Large intestine (tissue), 3 donors: ENCODE measurements at regions not wholly inside any gene's neighbourhood (a gene's known extent, or its start where the extent isn't known, plus 50 kb on each side); places are given as distances from the start of the nearest gene placed in this dataset.

Experiments
- DNase-seq, 2 donors: peaks; one replicate each; pipeline versions ENCODE4 v3.0.0 to v3.0.0-alpha.2; 2013
- H3K27ac ChIP-seq: one replicate; pipeline ENCODE4 v1.5.1; 2013; ENCODE audit warnings: low read length
- H3K27me3 ChIP-seq: 2 replicates; pipeline ENCODE4 v1.6.1; 2013; ENCODE audit warnings: low read length; ENCODE audit not compliant: control insufficient read depth, insufficient read depth
- H3K36me3 ChIP-seq: 2 replicates; pipeline ENCODE4 v1.6.1; 2013; ENCODE audit warnings: low read length; ENCODE audit not compliant: control insufficient read depth, insufficient read depth
- H3K4me1 ChIP-seq: one replicate; pipeline ENCODE4 v1.6.1; 2013; ENCODE audit warnings: low read length; ENCODE audit not compliant: control insufficient read depth, insufficient read depth
- H3K4me3 ChIP-seq: one replicate; pipeline ENCODE4 v1.5.1; 2013; ENCODE audit warnings: low read length
- H3K9me3 ChIP-seq: one replicate; pipeline ENCODE4 v1.6.1; 2013; ENCODE audit warnings: mild to moderate bottlenecking, low read depth, low read length, moderate library complexity; ENCODE audit not compliant: control insufficient read depth
- WGBS: methylation state at CpG from one replicate; pipeline ENCODE4 v1.1.5; 2013; ENCODE audit warnings: low lambda C conversion rate; ENCODE audit not compliant: insufficient coverage; 5-methylcytosine and 5-hydroxymethylcytosine counted together

GRCh38 chr6:17032590-17032987, 69.3 kb upstream of the STMND1 start:
- H3K27me3 ChIP-seq = no peaks in the 10 kb centered on the region
- H3K9me3 ChIP-seq = no peaks in the 10 kb centered on the region
- no peak overlapping the region for H3K4me3 ChIP-seq
- H3K36me3 ChIP-seq = no peaks in the 10 kb centered on the region
- H3K4me1 ChIP-seq = peaks cover 6% of the 10 kb centered on the region
- WGBS = no CpG with 5 or more reads among the region's 3 CpGs
- DNase-seq = no peak
- H3K27ac ChIP-seq = peak overlapping the region; percentile 34

- Histone ChIP-seq H3K27me3 (no peaks in the 10 kb centered on the region), H3K27ac (no peak overlapping the region), H3K4me3 (no peak overlapping the region), H3K4me1 (peaks cover 6% of the 10 kb centered on the region), H3K9me3 (no peaks in the 10 kb centered on the region), H3K36me3 (no peaks in the 10 kb centered on the region)
- no peak for DNase-seq
- WGBS = no CpG with 5 or more reads among the region's 19 CpGs
Observed at GRCh38 chr6:17031961-17032360, 69.9 kb upstream of the STMND1 start.

GRCh38 chr6:17027441-17027840, 74.4 kb upstream of the STMND1 start:
- WGBS = 100% methylated on average over 1 of the region's 1 CpG
- H3K4me1 ChIP-seq = no peaks in the 10 kb centered on the region
- H3K4me3 ChIP-seq = no peak overlapping the region
- no peaks in the 10 kb centered on the region for H3K9me3 ChIP-seq
- H3K36me3 ChIP-seq = no peaks in the 10 kb centered on the region
- no peak for DNase-seq
- no peaks in the 10 kb centered on the region for H3K27me3 ChIP-seq
- no peak overlapping the region for H3K27ac ChIP-seq

GRCh38 chr6:17022604-17023003, 79.2 kb upstream of the STMND1 start:
- 100% methylated on average over 1 of the region's 3 CpGs for WGBS
- Histone ChIP-seq H3K4me3 (no peak overlapping the region), H3K9me3 (no peaks in the 10 kb centered on the region), H3K27me3 (no peaks in the 10 kb centered on the region), H3K27ac (no peak overlapping the region), H3K4me1 (no peaks in the 10 kb centered on the region), H3K36me3 (no peaks in the 10 kb centered on the region)
- no peak for DNase-seq

- Histone ChIP-seq H3K4me1 (no peaks in the 10 kb centered on the region), H3K9me3 (no peaks in the 10 kb centered on the region), H3K27ac (no peak overlapping the region), H3K27me3 (no peaks in the 10 kb centered on the region), H3K36me3 (no peaks in the 10 kb centered on the region), H3K4me3 (no peak overlapping the region)
- WGBS = 78% methylated on average over 3 of the region's 5 CpGs
- no peak for DNase-seq
Observed at GRCh38 chr6:17021539-17021889, 80.3 kb upstream of the STMND1 start.

GRCh38 chr6:17020889-17021538, 80.8 kb upstream of the STMND1 start:
- no peak for DNase-seq
- peaks cover 3% of the 10 kb centered on the region for H3K27me3 ChIP-seq
- no peaks in the 10 kb centered on the region for H3K36me3 ChIP-seq
- no CpG with 5 or more reads among the region's 3 CpGs for WGBS
- peaks cover 1% of the 10 kb centered on the region for H3K9me3 ChIP-seq
- no peaks in the 10 kb centered on the region for H3K4me1 ChIP-seq
- no peak overlapping the region for H3K27ac ChIP-seq
- H3K4me3 ChIP-seq = no peak overlapping the region

GRCh38 chr6:17018425-17018824, 83.4 kb upstream of the STMND1 start:
- H3K27me3 ChIP-seq = peaks cover 3% of the 10 kb centered on the region
- DNase-seq = no peak
- H3K4me1 ChIP-seq = no peaks in the 10 kb centered on the region
- H3K9me3 ChIP-seq = peaks cover 7% of the 10 kb centered on the region
- H3K36me3 ChIP-seq = no peaks in the 10 kb centered on the region
- WGBS = 83% methylated on average over 1 of the region's 5 CpGs
- no peak overlapping the region for H3K4me3 ChIP-seq
- H3K27ac ChIP-seq = no peak overlapping the region

GRCh38 chr6:17017416-17017815, 84.4 kb upstream of the STMND1 start:
- Histone ChIP-seq H3K4me1 (no peaks in the 10 kb centered on the region), H3K27ac (no peak overlapping the region), H3K9me3 (peaks cover 7% of the 10 kb centered on the region), H3K27me3 (peaks cover 5% of the 10 kb centered on the region), H3K4me3 (no peak overlapping the region), H3K36me3 (no peaks in the 10 kb centered on the region)
- DNase-seq = no peak
- WGBS = no CpG with 5 or more reads among the region's 10 CpGs

GRCh38 chr6:17015551-17016381, 86.1 kb upstream of the STMND1 start:
- no peak overlapping the region for H3K27ac ChIP-seq
- peak; percentile 14 to 61 for DNase-seq
- no peaks in the 10 kb centered on the region for H3K36me3 ChIP-seq
- H3K4me1 ChIP-seq = no peaks in the 10 kb centered on the region
- peaks cover 7% of the 10 kb centered on the region for H3K9me3 ChIP-seq
- no CpG with 5 or more reads among the region's 51 CpGs for WGBS
- H3K4me3 ChIP-seq = peak overlapping the region; percentile 42
- peaks cover 5% of the 10 kb centered on the region for H3K27me3 ChIP-seq

GRCh38 chr6:17015144-17015543, 86.7 kb upstream of the STMND1 start:
- Histone ChIP-seq H3K4me3 (no peak overlapping the region), H3K27me3 (peaks cover 5% of the 10 kb centered on the region), H3K9me3 (peaks cover 7% of the 10 kb centered on the region), H3K36me3 (no peaks in the 10 kb centered on the region), H3K4me1 (no peaks in the 10 kb centered on the region), H3K27ac (no peak overlapping the region)
- no CpG with 5 or more reads among the region's 4 CpGs for WGBS
- DNase-seq = no peak

- no peak overlapping the region for H3K4me3 ChIP-seq
- no peak for DNase-seq
- H3K27me3 ChIP-seq = peaks cover 5% of the 10 kb centered on the region
- no peaks in the 10 kb centered on the region for H3K36me3 ChIP-seq
- no CpG with 5 or more reads among the region's 4 CpGs for WGBS
- H3K4me1 ChIP-seq = no peaks in the 10 kb centered on the region
- H3K27ac ChIP-seq = no peak overlapping the region
- peaks cover 7% of the 10 kb centered on the region for H3K9me3 ChIP-seq
Observed at GRCh38 chr6:17013701-17014100, 88.1 kb upstream of the STMND1 start.
